Neural cell (in vitro differentiated cells): ENCODE measurements at regions not wholly inside any gene's neighbourhood (a gene's known extent, or its start where the extent isn't known, plus 50 kb on each side); places are given as distances from the start of the nearest gene placed in this dataset.

Experiments used
- H2AFZ ChIP-seq: fragments of 200-600, 300-800 bp; sonication (generic), shearing (Covaris generic); 2 replicates; pipeline ENCODE4 v1.6.0; 2014; ENCODE audit warnings: low read depth, mild to moderate bottlenecking, antibody characterized with exemption, low read length, moderate library complexity
- H3F3A ChIP-seq: fragments of 200-600 bp; shearing (Covaris generic); 2 replicates; pipeline ENCODE4 v1.6.1; 2016; ENCODE audit warnings: mild to moderate bottlenecking, moderate library complexity, mixed read lengths, antibody characterized with exemption, low read length; ENCODE audit not compliant: insufficient read depth, poor library complexity, severe bottlenecking
- H3K27ac ChIP-seq: fragments of 200-600, 300-800 bp; sonication (generic), shearing (Covaris generic); 2 replicates; pipeline ENCODE4 v1.5.1; 2014; ENCODE audit warnings: mild to moderate bottlenecking, low read length, moderate library complexity
- H3K27me3 ChIP-seq: fragments of 300-800, 200-600 bp; sonication (generic), shearing (Covaris generic); 2 replicates; pipeline ENCODE4 v1.6.0; 2014; ENCODE audit warnings: mild to moderate bottlenecking, low read depth, low read length, moderate library complexity; ENCODE audit not compliant: insufficient read depth
- H3K36me3 ChIP-seq: fragments of 300-800, 200-600 bp; sonication (generic), shearing (Covaris generic); 2 replicates; pipeline ENCODE4 v1.5.1; 2014; ENCODE audit warnings: mild to moderate bottlenecking, antibody characterized with exemption, low read length, moderate library complexity; ENCODE audit not compliant: insufficient read depth
- H3K4me2 ChIP-seq: fragments of 300-800, 200-600 bp; sonication (generic), shearing (Covaris generic); 2 replicates; pipeline ENCODE4 v1.6.0; 2014; ENCODE audit warnings: mild to moderate bottlenecking, low read length
- H3K4me3 ChIP-seq: fragments of 300-800, 200-600 bp; sonication (generic), shearing (Covaris generic); 2 replicates; pipeline ENCODE4 v1.5.1; 2014; ENCODE audit warnings: mild to moderate bottlenecking, low read length, moderate library complexity
- H3K79me2 ChIP-seq: fragments of 200-600 bp; shearing (Covaris generic); replicated peaks from 2 replicates; pipeline ENCODE4 v1.6.0; 2014; ENCODE audit warnings: mild to moderate bottlenecking, low read length, moderate library complexity; ENCODE audit not compliant: insufficient read depth
- H3K9ac ChIP-seq: fragments of 300-800, 200-600 bp; sonication (generic), shearing (Covaris generic); 2 replicates; pipeline ENCODE4 v1.6.1; 2016; ENCODE audit warnings: mild to moderate bottlenecking, low read length, mixed read lengths
- H3K9me2 ChIP-seq: fragments of 200-600 bp; shearing (Covaris generic); 2 replicates; pipeline ENCODE4 v1.6.1; 2016; ENCODE audit warnings: mild to moderate bottlenecking, low read length, mixed read lengths; ENCODE audit not compliant: insufficient read depth
- H3K9me3 ChIP-seq: fragments of 200-600, 300-800 bp; sonication (generic), shearing (Covaris generic); 2 replicates; pipeline ENCODE4 v1.6.1; 2016; ENCODE audit warnings: mild to moderate bottlenecking, mixed run types, low read length, moderate library complexity, mixed read lengths
- H4K20me1 ChIP-seq: fragments of 200-600 bp; shearing (Covaris generic); 2 replicates; pipeline ENCODE4 v1.6.1; 2016; ENCODE audit warnings: mild to moderate bottlenecking, mixed run types; ENCODE audit not compliant: insufficient read depth
- EP300 ChIP-seq: fragments of 450-650 bp; conservative IDR thresholded peaks from 2 replicates; pipeline ENCODE4 v1.6.1; 2014; ENCODE audit warnings: antibody characterized with exemption, mild to moderate bottlenecking, moderate library complexity; ENCODE audit not compliant: poor library complexity, severe bottlenecking
- EZH2 ChIP-seq: fragments of 200-600, 300-800 bp; shearing (Covaris generic), sonication (generic); IDR thresholded peaks from 2 replicates; pipeline ENCODE4 v1.6.1; 2014; ENCODE audit warnings: antibody characterized with exemption, low read length, borderline replicate concordance, mild to moderate bottlenecking; ENCODE audit not compliant: insufficient read depth, poor library complexity, severe bottlenecking
- MXI1 ChIP-seq: fragments of 450-650 bp; conservative IDR thresholded peaks from 2 replicates; pipeline ENCODE4 v1.6.1; 2014; ENCODE audit warnings: antibody characterized with exemption, mild to moderate bottlenecking; ENCODE audit not compliant: poor library complexity, severe bottlenecking
- POLR2AphosphoS5 ChIP-seq: IDR thresholded peaks from 2 replicates; pipeline ENCODE4 v1.6.1; 2012
- RAD21 ChIP-seq: fragments of 450-650 bp; conservative IDR thresholded peaks from 2 replicates; pipeline ENCODE4 v1.6.1; 2014; ENCODE audit warnings: antibody characterized with exemption, mild to moderate bottlenecking, moderate library complexity
- SMC3 ChIP-seq: fragments of 450-650 bp; conservative IDR thresholded peaks from 2 replicates; pipeline ENCODE4 v1.6.1; 2014; ENCODE audit warnings: antibody characterized with exemption, mild to moderate bottlenecking, moderate library complexity; ENCODE audit not compliant: poor library complexity
- TAF1 ChIP-seq: IDR thresholded peaks from 2 replicates; pipeline ENCODE4 v1.6.1; 2012; ENCODE audit warnings: low read depth
- TF ChIP-seq, protein P1 (sequence below): fragments of 450-650 bp; IDR thresholded peaks from 2 replicates; pipeline ENCODE4 v1.5.1; 2014; ENCODE audit warnings: antibody characterized with exemption, mild to moderate bottlenecking, moderate library complexity; ENCODE audit not compliant: poor library complexity, severe bottlenecking
- TF ChIP-seq, protein P2 (sequence below): IDR thresholded peaks from 2 replicates; pipeline ENCODE4 v1.6.1; 2012; ENCODE audit warnings: borderline replicate concordance

DNA sequence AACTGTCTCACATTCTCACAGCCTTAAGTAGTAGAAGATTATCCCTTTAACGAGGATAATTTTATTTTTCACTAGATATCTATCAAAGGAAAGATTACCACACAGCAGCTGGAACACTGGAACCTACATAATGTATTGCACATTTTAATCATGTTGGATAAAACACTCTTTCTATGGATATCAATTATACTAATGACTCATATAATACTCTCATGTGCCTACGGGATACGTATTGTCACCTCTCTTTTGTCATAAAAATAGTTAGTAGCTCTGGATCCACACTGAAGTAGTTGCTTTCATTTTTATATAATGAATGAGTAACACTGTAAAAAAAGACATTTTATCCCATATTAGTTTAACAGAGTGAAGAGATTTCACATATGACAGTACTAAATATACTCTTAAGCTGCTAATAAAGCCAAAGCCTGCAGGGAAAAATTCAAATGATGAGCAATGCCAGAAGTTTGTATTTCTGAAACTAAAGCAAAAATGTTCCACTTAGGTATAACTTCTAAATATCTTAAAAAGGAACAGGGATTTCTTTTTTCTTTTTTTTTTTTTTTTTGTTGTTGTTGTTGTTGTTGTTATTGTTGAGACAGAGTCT, 408.7 kb upstream of the PKN2 start:
- no peaks in the 10 kb centered on the region for H3K27me3 ChIP-seq

DNA sequence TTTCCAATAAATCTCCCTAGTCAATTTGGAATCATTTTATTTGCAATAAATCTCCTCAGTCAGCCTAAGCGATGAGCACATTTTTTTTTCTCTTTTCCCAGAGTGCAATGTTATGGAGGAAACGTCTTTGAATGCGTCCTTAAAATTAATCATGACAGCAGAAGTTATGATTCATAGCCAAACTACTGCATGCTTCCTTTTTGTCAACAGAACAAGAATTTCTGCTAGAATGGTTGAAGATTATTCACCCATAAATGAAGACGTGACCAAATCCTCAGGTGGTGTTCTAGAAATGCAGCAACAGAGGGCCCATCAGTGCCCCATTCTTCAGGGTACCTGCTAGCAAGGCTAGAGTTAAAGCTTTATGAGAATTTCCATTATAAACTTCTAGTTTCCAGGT, 407.9 kb upstream of the PKN2 start:
- Histone ChIP-seq H3K27me3 (no peaks in the 10 kb centered on the region), H3K9me3 (no peaks in the 10 kb centered on the region), H3K27ac (no peak overlapping the region), H3K4me3 (no peak overlapping the region), H3F3A (no peaks in the 10 kb centered on the region), H3K9me2 (no peaks in the 10 kb centered on the region), H2AFZ (no peak overlapping the region), H3K4me2 (no peak overlapping the region), H3K9ac (no peak overlapping the region), H3K79me2 (no peaks in the 10 kb centered on the region), H3K36me3 (no peaks in the 10 kb centered on the region), H4K20me1 (no peaks in the 10 kb centered on the region)
- TF ChIP-seq SMC3 (no peak), RAD21 (no peak), EZH2 (no peak)
- TF ChIP-seq, protein P1, sequence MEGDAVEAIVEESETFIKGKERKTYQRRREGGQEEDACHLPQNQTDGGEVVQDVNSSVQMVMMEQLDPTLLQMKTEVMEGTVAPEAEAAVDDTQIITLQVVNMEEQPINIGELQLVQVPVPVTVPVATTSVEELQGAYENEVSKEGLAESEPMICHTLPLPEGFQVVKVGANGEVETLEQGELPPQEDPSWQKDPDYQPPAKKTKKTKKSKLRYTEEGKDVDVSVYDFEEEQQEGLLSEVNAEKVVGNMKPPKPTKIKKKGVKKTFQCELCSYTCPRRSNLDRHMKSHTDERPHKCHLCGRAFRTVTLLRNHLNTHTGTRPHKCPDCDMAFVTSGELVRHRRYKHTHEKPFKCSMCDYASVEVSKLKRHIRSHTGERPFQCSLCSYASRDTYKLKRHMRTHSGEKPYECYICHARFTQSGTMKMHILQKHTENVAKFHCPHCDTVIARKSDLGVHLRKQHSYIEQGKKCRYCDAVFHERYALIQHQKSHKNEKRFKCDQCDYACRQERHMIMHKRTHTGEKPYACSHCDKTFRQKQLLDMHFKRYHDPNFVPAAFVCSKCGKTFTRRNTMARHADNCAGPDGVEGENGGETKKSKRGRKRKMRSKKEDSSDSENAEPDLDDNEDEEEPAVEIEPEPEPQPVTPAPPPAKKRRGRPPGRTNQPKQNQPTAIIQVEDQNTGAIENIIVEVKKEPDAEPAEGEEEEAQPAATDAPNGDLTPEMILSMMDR: no peak

More for the DNA sequence above, 408.7 kb upstream of the PKN2 start:
- TF ChIP-seq EZH2: no peak
- TF ChIP-seq SMC3: no peak
- TF ChIP-seq, protein P2, sequence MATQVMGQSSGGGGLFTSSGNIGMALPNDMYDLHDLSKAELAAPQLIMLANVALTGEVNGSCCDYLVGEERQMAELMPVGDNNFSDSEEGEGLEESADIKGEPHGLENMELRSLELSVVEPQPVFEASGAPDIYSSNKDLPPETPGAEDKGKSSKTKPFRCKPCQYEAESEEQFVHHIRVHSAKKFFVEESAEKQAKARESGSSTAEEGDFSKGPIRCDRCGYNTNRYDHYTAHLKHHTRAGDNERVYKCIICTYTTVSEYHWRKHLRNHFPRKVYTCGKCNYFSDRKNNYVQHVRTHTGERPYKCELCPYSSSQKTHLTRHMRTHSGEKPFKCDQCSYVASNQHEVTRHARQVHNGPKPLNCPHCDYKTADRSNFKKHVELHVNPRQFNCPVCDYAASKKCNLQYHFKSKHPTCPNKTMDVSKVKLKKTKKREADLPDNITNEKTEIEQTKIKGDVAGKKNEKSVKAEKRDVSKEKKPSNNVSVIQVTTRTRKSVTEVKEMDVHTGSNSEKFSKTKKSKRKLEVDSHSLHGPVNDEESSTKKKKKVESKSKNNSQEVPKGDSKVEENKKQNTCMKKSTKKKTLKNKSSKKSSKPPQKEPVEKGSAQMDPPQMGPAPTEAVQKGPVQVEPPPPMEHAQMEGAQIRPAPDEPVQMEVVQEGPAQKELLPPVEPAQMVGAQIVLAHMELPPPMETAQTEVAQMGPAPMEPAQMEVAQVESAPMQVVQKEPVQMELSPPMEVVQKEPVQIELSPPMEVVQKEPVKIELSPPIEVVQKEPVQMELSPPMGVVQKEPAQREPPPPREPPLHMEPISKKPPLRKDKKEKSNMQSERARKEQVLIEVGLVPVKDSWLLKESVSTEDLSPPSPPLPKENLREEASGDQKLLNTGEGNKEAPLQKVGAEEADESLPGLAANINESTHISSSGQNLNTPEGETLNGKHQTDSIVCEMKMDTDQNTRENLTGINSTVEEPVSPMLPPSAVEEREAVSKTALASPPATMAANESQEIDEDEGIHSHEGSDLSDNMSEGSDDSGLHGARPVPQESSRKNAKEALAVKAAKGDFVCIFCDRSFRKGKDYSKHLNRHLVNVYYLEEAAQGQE: no peak
- TF ChIP-seq POLR2AphosphoS5: no peak
- no peak for TF ChIP-seq EP300
- TF ChIP-seq, protein P1: no peak
- no peak for TF ChIP-seq MXI1
- no peak for TF ChIP-seq TAF1
- TF ChIP-seq RAD21: no peak
- no peaks in the 10 kb centered on the region for H3F3A ChIP-seq
- H3K9me3 ChIP-seq: no peaks in the 10 kb centered on the region
- no peak overlapping the region for H3K4me3 ChIP-seq
- H4K20me1 ChIP-seq: no peaks in the 10 kb centered on the region
- no peak overlapping the region for H3K9ac ChIP-seq
- no peaks in the 10 kb centered on the region for H3K36me3 ChIP-seq
- H3K79me2 ChIP-seq: no peaks in the 10 kb centered on the region
- no peak overlapping the region for H3K4me2 ChIP-seq
- no peak overlapping the region for H2AFZ ChIP-seq
- H3K27ac ChIP-seq: no peak overlapping the region
- H3K9me2 ChIP-seq: no peaks in the 10 kb centered on the region
